NCI-H2107 treated with DMSO at 0.1 percent for 48 hours (cell line): ENCODE measurements at regions not wholly inside any gene's neighbourhood (a gene's known extent, or its start where the extent isn't known, plus 50 kb on each side); places are given as distances from the start of the nearest gene placed in this dataset.
A peak's percentile ranks its signal among the peaks of the same experiment; 100 is the strongest.

Experiments used
- DNase-seq: peaks from one replicate; lab custom pipeline; 2025; ENCODE audit not compliant: unreplicated experiment; lab: John Stamatoyannopoulos, UW

GRCh38 chr11:11045156-11045930 is 187.5 kb upstream of the ZBED5 start:
- DNase-seq, result no peak

DNA sequence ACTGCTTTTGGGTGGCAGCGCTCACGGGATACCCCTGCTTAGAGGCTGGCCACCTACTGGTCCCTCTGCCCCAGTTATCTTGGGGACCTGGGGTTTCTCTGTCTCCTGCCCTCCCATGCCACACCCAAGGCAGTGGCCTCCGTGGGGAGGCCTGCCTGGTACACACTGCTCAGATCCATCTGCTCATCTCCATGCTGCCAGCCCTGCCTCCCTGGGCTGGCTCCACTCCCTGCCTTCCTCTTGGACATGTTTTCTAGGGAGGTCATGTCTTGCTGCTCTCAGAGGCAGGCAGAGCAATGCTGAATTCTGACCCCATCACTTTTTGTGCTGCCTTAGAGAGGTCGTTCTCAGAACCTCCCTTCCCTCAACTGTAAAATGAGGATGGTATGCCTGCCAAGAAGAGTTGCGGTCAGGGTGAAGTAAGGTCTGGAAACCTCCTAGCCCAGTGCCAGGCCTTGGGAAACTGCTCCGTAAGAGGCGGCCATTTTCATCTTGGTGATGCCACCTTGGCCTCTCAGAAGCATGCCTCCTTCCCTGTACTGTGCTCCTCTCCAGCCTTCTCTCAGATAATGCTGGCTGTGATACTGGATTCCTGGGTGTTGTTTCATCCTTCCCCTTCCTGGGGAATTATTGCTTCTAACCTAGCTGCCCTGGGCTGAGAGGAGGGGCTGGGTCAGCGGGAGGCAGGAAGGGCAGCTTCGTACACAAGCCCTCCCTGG is 186.4 kb upstream of the ZBED5 start:
- DNase-seq, result no peak

DNA sequence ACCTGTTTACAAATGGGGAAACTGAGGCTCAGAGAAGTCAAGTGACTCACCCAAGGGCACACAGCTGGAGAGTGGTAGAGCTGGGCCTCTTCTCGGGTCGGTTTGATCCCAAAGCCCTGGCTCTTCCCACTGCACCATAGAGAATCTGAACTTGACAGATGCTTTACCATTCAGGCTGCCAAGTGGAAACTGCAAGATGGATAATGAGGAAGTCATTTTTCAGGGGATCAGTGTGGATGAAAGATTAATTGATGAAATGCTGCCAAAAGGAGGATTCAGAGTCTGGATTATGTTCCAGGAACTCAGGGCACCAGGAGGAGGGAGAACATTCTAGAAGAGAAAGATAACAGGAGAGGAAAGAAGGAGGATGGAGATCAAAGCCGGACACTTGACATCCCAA is 185.9 kb upstream of the ZBED5 start:
- no peak for DNase-seq

- DNase-seq, result peak; percentile 22
These were observed 181.5 kb upstream of the ZBED5 start for GRCh38 chr11:11039208-11039965.

GRCh38 chr11:11038782-11039181 is 180.9 kb upstream of the ZBED5 start:
- peak; percentile 88 for DNase-seq

DNA sequence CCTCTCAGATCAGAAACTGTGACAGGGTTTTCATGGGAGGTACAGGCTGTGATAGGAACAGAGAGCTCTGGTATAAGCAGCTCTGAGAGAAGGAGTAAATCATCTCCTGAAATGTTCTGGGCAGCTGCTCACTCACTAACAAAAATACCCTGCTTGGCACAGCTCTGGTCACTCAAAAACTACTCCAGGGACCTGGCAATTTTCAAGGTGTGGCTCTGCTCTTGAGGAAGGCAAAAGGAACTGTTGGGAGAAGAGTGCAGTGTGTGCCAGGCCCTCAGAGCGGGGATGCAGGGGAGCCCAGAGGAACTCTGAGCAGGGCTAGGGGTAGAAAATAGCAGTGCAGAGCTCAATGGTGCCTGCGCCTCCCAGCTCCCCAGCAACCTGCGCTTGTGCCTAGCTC is 180.5 kb upstream of the ZBED5 start:
- DNase-seq, result peak; percentile 51

GRCh38 chr11:11036848-11037732 is 179.2 kb upstream of the ZBED5 start:
- DNase-seq, result peak; percentile 71

DNA sequence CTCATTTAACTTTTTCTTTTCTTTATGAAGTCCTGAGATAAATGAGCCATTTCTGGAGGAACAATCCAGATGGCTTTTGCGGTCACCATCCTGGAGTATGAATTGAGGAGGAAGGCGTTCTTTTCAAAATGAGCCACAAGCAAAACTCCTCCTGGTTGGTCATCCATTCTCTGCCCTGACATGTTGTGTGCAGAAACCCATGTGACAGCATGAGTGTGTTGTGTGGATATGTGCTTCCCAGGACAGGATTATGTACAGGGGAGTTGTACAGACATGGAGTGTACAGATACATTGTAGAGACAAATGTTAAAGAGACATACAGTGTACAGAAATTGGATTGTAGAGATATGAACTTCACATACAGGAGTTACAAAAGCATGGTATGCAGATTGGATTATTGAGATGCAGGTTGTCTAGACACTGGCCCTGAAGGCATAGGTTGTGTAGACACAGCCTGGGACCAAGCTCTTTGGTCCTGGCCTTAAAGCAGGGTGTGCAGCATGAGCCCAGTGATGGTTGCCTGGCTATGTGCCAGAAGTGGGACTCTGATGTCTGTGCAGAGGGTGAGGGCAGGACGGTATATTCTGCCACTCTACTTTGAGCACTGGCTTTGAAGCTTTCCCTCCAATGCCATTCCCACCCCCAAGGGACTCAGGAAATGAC is 178.5 kb upstream of the ZBED5 start:
- no peak for DNase-seq

DNA sequence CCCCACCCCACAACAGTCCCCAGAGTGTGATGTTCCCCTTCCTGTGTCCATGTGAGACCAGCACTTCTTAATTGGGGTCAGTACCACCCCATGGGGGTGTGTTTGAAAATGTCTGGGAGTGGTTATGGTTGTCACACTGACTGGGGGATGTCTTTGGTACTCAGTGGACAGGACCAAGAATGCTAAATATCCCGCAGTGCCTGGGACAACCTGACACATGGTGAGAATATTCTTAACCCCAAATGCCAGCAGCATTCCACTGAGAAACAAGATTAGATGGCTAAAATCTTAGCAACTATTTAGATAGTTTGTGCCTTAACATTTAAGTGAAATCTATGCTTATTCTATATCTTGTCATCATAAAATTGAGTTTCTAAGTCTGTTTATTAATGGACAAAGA is 177.5 kb upstream of the ZBED5 start:
- no peak for DNase-seq

DNA sequence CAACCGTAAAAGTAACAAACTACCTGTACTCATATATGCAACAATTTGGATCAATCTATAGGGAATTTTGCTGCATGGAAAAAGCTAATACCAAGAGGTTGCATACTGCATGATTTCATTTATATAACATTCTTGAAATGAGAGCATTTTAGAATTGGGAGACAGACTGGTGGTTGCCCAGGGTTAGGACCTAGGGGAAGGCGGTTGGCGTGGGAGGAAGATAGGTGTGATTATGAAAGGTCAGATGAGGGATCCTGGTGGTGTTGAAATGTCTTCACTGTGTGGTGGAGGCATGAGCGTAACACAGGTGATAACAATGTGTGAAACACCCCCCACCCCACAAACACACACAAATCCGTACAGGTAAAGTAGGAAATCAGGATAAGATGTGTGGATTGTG is 176.6 kb upstream of the ZBED5 start:
- DNase-seq, result no peak

- DNase-seq, result no peak
These were observed 174.2 kb upstream of the ZBED5 start for GRCh38 chr11:11032066-11032465.

DNA sequence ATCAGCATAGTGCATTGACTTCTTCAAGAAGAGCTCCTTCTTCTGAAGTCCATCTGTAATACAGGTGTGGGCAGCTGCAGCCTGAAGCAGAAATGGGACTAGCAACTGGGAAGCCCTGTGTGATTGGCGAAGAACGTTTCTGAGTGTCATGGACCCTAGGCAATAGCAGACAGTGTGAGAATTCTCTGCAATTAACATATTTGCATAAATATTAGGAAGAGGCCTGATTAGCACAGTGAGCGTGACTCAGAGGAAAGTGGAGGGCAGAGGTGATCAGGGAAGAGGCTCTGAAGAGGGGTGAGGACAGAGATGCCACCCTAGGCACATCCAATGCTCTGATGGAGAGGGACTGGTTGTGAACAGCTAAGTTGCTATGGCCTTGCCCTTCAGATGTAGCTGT is 171.2 kb upstream of the ZBED5 start:
- DNase-seq, result no peak

- DNase-seq, result peak; percentile 61
These were observed 170.3 kb upstream of the ZBED5 start for GRCh38 chr11:11028017-11028692.

GRCh38 chr11:11027288-11027687 is 169.4 kb upstream of the ZBED5 start:
- no peak for DNase-seq

GRCh38 chr11:11025087-11025486 is 167.2 kb upstream of the ZBED5 start:
- no peak for DNase-seq

- peak; percentile 31 for DNase-seq
These were observed 164.4 kb upstream of the ZBED5 start for GRCh38 chr11:11022125-11022730.

DNA sequence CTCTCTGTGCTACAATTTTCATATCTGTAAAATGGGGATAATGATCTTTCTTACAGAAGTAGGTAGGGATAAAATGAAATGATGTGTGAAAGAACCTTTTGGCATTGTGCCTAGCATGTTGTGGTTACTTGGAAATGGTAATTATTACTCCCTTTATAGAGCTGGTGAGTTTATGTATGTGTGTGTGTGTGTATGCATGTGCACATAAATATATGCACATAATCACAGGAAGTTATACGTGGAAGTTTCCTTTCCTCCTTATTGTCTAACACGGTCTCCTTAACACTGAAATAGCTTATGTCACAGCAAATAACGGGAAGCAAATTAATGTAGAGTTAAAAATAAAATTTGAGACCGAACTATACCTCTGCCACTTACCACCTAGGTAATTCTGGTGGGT is 163.7 kb upstream of the ZBED5 start:
- no peak for DNase-seq

- DNase-seq, result peak; percentile 8
These were observed 162.9 kb upstream of the ZBED5 start for GRCh38 chr11:11020747-11021149.

DNA sequence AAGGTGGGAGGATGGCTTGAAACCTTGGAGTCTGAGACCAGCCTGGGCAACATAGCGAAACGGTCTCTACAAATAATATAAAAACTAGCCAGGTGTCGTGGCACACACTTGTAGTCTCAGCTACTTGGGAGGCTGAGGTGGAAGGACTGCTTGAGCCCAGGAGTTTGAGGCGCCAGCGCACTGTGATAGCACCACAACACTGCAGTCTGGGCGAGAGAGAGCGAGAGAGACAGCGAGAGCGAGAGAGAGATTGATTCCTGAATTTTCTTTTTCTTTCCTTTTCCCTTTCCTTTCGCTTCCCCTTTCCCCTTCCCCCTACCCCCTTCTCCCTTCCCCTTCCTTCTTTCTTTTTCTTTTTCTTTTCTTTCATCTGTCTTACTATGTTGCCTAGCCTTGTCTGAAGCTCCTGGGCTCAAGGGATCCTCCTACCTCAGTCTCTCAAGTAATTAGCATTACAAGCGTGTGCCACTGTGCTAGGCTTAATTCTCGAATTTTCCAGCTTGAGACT is 162.4 kb upstream of the ZBED5 start:
- DNase-seq, result no peak
